CD4-positive, alpha-beta T cell treated with Interleukin-15 for 4 hours (primary cell): ENCODE measurements at regions not wholly inside any gene's neighbourhood (a gene's known extent, or its start where the extent isn't known, plus 50 kb on each side); places are given as distances from the start of the nearest gene placed in this dataset.
"Not testable (repeated sequence)": the region's sequence is repeated elsewhere in the genome, so short reads cannot be mapped to it uniquely, and the experiment has no call there.

Experiments
- DNase-seq: peaks from one replicate; pipeline ENCODE4 v3.0.0-alpha.2; 2020; ENCODE audit warnings: low spot score

- DNase-seq, result no peak
Observed at GRCh38 chr10:36872702-36873393, 252.6 kb upstream of the ANKRD30A start.

GRCh38 chr10:36840788-36841187, 284.6 kb upstream of the ANKRD30A start:
- DNase-seq, result no peak

- no peak for DNase-seq
Observed at GRCh38 chr10:36837416-36837815, 288.0 kb upstream of the ANKRD30A start.

- DNase-seq, result no peak
Observed at GRCh38 chr10:36819781-36820180, 305.6 kb upstream of the ANKRD30A start.

GRCh38 chr10:36817898-36818297, 307.5 kb upstream of the ANKRD30A start:
- no peak for DNase-seq

GRCh38 chr10:36808625-36809362, 316.6 kb upstream of the ANKRD30A start:
- no peak for DNase-seq

- no peak for DNase-seq
Observed at GRCh38 chr10:36803229-36803628, 322.2 kb upstream of the ANKRD30A start.

- no peak for DNase-seq
Observed at GRCh38 chr10:36802490-36803153, 322.8 kb upstream of the ANKRD30A start.

- no peak for DNase-seq
Observed at GRCh38 chr10:36801660-36802059, 323.7 kb upstream of the ANKRD30A start.

GRCh38 chr10:36794981-36795380, 330.4 kb upstream of the ANKRD30A start:
- DNase-seq, result no peak

- no peak for DNase-seq
Observed at GRCh38 chr10:36789974-36790373, 335.4 kb upstream of the ANKRD30A start.

GRCh38 chr10:36788152-36788551, 337.2 kb upstream of the ANKRD30A start:
- no peak for DNase-seq

GRCh38 chr10:36783400-36783799, 342.0 kb upstream of the ANKRD30A start:
- DNase-seq, result no peak

GRCh38 chr10:36781570-36781969, 343.8 kb upstream of the ANKRD30A start:
- no peak for DNase-seq

- DNase-seq, result no peak
Observed at GRCh38 chr10:36780158-36780557, 345.2 kb upstream of the ANKRD30A start.

GRCh38 chr10:36779238-36779846, 346.1 kb upstream of the ANKRD30A start:
- DNase-seq, result no peak

- DNase-seq, result no peak
Observed at GRCh38 chr10:36778651-36779050, 346.7 kb upstream of the ANKRD30A start.

- no peak for DNase-seq
Observed at GRCh38 chr10:36773652-36774051, 351.7 kb upstream of the ANKRD30A start.

- DNase-seq, result no peak
Observed at GRCh38 chr10:36771725-36772124, 353.7 kb upstream of the ANKRD30A start.

GRCh38 chr10:36769741-36770140, 355.7 kb upstream of the ANKRD30A start:
- DNase-seq, result not testable (repeated sequence)

GRCh38 chr10:36766940-36767339, 358.5 kb upstream of the ANKRD30A start:
- DNase-seq, result no peak

- DNase-seq, result no peak
Observed at GRCh38 chr10:36766415-36766810, 359.0 kb upstream of the ANKRD30A start.
